NCI-H2107 treated with DMSO at 0.1 percent for 48 hours (cell line): ENCODE measurements at regions not wholly inside any gene's neighbourhood (a gene's known extent, or its start where the extent isn't known, plus 50 kb on each side); places are given as distances from the start of the nearest gene placed in this dataset.
"Not testable (repeated sequence)": the region's sequence is repeated elsewhere in the genome, so short reads cannot be mapped to it uniquely, and the experiment has no call there.

Experiments used
- DNase-seq: peaks from one replicate; lab custom pipeline; 2025; ENCODE audit not compliant: unreplicated experiment; lab: John Stamatoyannopoulos, UW

DNA sequence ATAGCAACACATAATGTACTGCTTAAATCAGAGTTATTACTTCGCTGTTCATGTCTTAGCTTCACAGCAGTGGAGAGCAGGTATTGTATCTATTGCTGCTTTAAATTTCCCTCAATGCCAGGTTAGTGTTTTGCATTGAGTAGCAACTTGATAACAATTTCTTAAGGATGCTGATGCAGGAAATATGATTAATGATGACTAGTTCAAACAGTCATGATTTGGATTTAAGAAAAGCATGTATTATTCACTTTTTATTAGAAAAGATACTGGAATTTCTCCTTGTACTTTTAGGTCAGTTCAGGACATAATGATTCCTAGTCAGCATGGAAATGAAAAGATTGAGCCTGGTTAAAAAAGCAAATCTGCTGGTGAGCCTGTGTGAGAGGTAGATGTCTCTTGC lies 67.2 kb upstream of the ARHGAP29 start:
- DNase-seq = no peak

DNA sequence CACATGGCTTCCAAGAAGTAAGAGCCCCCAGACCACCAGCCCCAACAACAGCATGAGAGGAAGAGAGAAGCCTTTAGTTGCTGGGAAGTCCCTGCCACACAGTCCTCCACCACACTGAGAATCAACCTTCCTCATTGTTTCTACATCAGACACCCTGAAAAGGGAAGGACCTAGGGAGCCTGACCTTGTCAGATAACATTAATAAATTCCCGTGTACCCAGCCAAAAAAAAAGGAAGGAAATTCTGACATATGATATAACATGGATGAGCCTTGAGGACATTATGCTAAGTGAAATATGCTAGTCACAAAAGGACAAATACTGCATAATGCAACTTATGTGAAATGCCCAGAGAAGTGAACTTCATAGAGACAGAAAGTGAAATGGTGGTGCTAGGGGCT lies 65.6 kb upstream of the ARHGAP29 start:
- DNase-seq = no peak

DNA sequence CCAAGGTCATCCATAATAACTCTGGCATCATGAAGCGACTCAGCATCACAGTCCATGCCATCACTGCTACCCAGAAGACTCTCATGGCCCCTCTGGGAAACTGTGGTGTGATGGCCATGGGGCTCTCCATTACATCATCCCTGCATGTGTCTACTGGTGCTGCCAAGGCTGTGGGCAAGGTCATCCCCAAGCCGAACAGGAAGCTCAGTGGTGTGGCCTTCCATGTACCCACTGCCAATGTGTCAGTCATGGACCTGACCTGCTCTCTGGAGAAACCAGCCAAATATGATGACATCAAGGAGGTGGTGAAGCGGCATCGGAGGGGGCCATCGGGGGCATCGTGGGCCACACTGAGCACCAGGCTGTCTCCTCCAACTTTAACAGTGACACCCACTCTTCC lies 65.1 kb upstream of the ARHGAP29 start:
- no peak for DNase-seq

DNA sequence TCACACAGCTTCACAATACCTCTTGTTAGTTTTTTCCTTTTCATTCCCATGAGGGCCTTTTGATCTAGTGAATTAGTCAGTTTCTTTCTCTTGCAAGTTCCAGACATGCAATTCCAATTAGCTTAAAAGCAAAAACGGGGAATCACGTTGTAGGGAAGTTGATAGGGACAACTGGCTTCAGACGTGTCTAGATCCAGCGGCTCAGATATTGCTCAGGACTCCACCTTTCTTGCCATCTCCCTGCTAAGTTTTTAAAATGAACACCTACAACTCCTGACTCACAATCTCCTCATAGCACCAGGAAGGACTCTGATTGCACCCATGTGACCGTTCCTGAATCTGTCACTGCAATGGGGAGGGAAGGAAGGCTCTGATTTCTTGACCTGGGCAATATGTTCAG lies 63.8 kb upstream of the ARHGAP29 start:
- no peak for DNase-seq

DNA sequence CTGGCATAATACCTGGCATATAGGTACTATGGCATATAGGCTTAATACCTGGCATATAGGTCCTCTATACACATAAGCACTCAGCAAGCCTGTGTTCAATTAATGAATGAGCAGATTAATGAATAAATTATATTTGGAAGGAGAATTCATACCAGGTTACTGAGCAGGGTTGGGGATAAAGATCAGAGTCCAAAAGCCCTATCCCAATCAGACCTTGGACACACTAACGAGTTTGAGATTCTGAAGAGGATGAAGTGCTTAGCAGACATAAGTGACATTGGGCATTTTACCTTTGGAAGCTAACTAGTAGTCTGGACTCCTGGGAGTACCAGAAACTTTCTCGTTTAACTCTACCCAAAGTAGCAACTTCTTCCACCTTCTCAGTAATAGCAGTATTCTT lies 63.3 kb upstream of the ARHGAP29 start:
- DNase-seq = no peak

DNA sequence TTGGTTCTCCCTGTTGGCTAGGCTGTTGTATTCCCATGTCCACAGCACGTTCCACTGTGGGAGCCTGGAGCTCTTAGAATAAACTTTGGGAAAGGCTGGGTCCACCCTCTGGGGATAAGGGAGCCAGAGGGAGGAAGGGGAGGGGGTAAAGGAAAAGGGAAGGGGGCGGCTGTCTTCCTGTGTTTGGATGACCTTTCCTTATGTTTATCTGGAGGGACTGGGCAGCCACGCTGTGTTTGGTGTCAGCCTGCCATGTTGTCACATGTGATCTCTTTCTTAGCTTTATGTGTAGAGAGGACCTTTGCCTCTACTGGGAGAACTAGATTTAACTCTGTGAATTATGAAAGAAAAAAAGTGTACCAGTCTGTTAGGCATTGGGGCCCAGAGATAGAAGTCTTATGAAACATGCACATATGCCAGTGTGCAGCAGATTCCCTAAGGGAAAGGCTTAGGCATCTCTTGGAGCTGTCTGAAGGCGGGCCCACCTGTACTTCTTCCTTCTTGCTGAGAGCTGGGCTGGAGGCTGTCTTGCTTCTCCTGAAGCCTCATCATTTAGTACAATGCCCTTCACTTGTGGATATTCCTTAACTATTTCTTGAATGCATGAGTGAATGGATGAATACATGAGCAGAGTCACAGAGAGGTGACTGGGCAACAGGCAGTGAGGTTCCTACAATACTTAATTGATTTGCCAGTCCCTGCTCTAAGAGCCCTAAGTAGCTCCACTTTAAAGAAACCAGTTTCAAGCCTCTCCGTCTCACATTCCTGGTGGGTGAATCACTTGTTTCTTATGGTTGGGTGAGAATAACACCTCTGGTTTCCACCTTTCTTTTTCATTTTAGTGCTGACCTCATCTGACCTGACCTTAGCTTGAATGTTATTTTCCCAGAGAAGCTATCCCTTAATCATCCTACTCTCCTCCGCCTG lies 62.5 kb upstream of the ARHGAP29 start:
- DNase-seq = no peak

DNA sequence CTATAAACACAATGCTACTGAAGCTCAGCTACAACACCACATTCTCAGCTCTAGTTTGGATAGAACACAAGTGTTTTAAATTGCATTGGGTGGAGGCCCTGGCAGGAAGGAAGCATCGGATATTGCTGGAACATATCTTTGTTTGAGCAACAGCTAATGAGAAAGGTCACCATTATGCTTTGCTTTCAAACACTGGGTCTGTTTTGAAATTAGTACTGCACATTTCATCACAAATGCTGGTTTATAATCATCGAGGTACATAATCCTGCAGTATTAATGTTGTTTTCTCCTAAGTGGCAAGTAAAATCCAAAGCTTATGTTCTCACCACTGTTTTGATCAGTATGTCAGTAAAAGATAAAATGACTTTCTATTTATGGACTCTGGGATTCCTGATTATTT lies 61.5 kb upstream of the ARHGAP29 start:
- DNase-seq = no peak

DNA sequence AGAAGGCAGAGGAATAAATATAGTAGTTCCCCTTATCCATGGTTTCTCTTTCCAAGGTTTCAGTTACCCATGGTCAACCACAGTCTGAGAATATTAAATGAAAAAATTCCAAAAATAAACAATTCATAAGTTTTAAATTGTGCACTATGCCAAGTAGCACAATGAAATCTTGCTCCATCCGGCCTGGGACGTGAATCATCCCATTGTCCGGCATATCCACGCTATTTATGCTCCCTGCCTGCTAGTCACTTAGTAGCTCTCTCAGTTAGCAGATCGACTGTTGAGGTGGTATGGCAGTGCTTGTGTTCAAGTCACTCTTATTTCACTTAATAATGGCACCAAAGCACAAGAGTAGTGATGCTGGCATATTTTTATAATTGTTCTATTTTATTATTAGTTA lies 58.6 kb upstream of the ARHGAP29 start:
- no peak for DNase-seq

DNA sequence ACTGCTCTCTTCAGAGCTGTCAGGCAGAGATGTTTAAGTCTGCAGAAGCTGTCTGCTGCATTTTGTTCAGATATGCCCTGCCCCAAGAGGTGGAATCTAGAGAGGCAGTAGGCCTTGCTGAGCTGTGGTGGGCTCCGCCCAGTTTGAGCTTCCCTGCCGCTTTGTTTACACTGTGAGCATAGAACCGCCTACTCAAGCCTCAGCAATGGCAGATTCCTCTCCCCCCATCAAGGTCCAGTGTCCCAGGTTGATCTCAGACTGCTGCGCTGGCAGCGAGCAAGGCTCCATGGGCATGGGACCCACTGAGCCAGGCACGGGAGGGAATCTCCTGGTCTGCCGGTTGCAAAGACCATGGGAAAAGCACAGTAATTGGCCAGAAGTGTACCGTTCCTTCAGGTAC lies 55.6 kb upstream of the ARHGAP29 start:
- DNase-seq = not testable (repeated sequence)

DNA sequence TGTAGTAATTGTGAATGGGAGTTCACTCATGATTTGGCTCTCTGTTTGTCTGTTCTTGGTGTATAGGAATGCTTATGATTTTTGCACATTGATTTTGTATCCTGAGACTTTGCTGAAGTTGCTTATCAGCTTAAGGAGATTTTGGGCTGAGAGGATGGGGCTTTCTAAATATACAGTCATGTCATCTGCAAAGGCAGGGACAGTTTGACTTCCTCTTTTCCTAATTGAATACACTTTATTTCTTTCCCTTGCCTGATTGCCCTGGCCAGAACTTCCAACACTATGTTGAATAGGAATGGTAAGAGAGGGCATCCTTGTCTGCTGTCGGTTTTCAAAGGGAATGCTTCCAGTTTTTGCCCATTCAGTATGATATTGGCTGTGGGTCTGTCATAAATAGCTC lies 51.9 kb upstream of the ARHGAP29 start:
- not testable (repeated sequence) for DNase-seq
